ENCODE measurements at regions not wholly inside any gene's neighbourhood (a gene's known extent, or its start where the extent isn't known, plus 50 kb on each side); places are given as distances from the start of the nearest gene placed in this dataset.

GRCh38 chr12:126389220-126389841 lies 1324.1 kb downstream of the AACS start:
- Histone ChIP-seq H3K4ac (replicated peaks; ENCODE audit: insufficient read length, low read depth, low read length) (no peak overlapping the region), H3K27ac (ENCODE audit: low read depth, low read length) (no peak overlapping the region), H3K9me3 (ENCODE audit: insufficient read depth in 2 of 2, low read depth in 1 of 2, low read length in 1 of 2) (no peaks in the 10 kb centered on the region), H2BK20ac (ENCODE audit: low read length) (no peak overlapping the region), H3K27me3 (replicated peaks in 1 of 4; ENCODE audit: control insufficient read depth in 3 of 4, extremely low read depth in 1 of 4, insufficient read depth in 3 of 4, low read length in 3 of 4) (no peaks in the 10 kb centered on the region), H3K36me3 (ENCODE audit: control insufficient read depth in 2 of 4, insufficient read depth in 4 of 4, low read length in 3 of 4) (no peaks in the 10 kb centered on the region), H3K56ac (replicated peaks; ENCODE audit: insufficient read length, low read depth, low read length) (no peak overlapping the region), H2BK15ac (ENCODE audit: low read length) (no peak overlapping the region), H3K9ac (replicated peaks in 1 of 4; ENCODE audit: extremely low read depth in 1 of 4, low read depth in 3 of 4, low read length in 3 of 4) (no peak overlapping the region), H4K8ac (ENCODE audit: extremely low read depth, insufficient read depth, low read length) (no peak overlapping the region), H2AFZ (ENCODE audit: low read length) (no peak overlapping the region), H3K79me2 (ENCODE audit: control insufficient read depth in 1 of 2, insufficient read depth in 2 of 2, low read length in 2 of 2) (no peaks in the 10 kb centered on the region), H3K4me2 (ENCODE audit: insufficient read depth in 1 of 2, low read depth in 2 of 2, low read length in 2 of 2) (no peak overlapping the region), H3K79me1 (ENCODE audit: low read depth, low read length) (no peaks in the 10 kb centered on the region), H3K14ac (ENCODE audit: insufficient read length) (no peak overlapping the region), H4K91ac (replicated peaks; ENCODE audit: insufficient read length, low read length) (no peak overlapping the region), H3K4me3 (ENCODE audit: extremely low read depth in 1 of 4, insufficient read depth in 2 of 4, low read depth in 3 of 4, low read length in 4 of 4) (no peak overlapping the region), H2BK120ac (replicated peaks; ENCODE audit: low read depth, low read length) (no peak overlapping the region), H4K20me1 (replicated peaks in 1 of 2; ENCODE audit: control insufficient read depth in 1 of 2, insufficient read depth in 2 of 2, low read length in 2 of 2) (no peaks in the 10 kb centered on the region), H2BK12ac (ENCODE audit: low read depth, low read length) (no peak overlapping the region), H3K18ac (ENCODE audit: extremely low read depth, low read length) (no peak overlapping the region), H2BK5ac (ENCODE audit: low read depth, low read length) (no peak overlapping the region), H3K23ac (ENCODE audit: insufficient read length) (no peak overlapping the region), H3K4me1 (replicated peaks in 1 of 4; ENCODE audit: control insufficient read depth in 3 of 4, insufficient read depth in 4 of 4, low read length in 3 of 4) (peaks cover 0 to 6% (median 4%) of the 10 kb centered on the region in 4 experiments; a peak in 6 of 7 replicates), H3K23me2 (ENCODE audit: low read depth, low read length) (no peaks in the 10 kb centered on the region), H4K5ac (ENCODE audit: insufficient read length, low read depth, low read length) (no peak overlapping the region), H2AK5ac (ENCODE audit: low read depth, low read length) (no peak overlapping the region)
- CTCF ChIA-PET (ENCODE audit: partially characterized antibody), result interaction anchor here (0.6 to 1.1 kb wide), 2 partner anchors 26 to 1455 kb away, joined by 3 to 4 read pairs; no protein-coding TSS in a partner anchor
- 86% methylated on average over 9 of the region's 9 CpGs; no CpG with 5 or more reads in 1 of the 2 experiments for WGBS, 2 experiments (ENCODE audit: extremely low coverage in 1 of 2, insufficient coverage in 1 of 2, insufficient read length in 1 of 2, insufficient replicate concordance in 2 of 2, low coverage in 1 of 2, low lambda C conversion rate in 2 of 2, missing lambda C conversion rate in 1 of 2)
- POLR2A ChIA-PET (ENCODE audit: partially characterized antibody), result no interaction called here
- FAIRE-seq (no peak), DNase-seq (ENCODE audit: low read depth in 1 of 2, low spot score in 2 of 2) (no peak)
- no peak for TF ChIP-seq RAD21 (IDR thresholded peaks at IDR 0.05 in 1 of 2, conservative IDR thresholded peaks at IDR 0.05 in 1 of 2; ENCODE audit: low read depth in 2 of 2, low read length in 2 of 2)
- no peak for TF ChIP-seq USF2 (IDR thresholded peaks at IDR 0.05; ENCODE audit: low read length)
- no peak for TF ChIP-seq KDM4A (IDR thresholded peaks at IDR 0.05; ENCODE audit: low read depth, low read length, severe bottlenecking)
- no peak for TF ChIP-seq CBX8 (IDR thresholded peaks at IDR 0.05; ENCODE audit: borderline replicate concordance, low read depth, low read length)
- TF ChIP-seq SAP30 (IDR thresholded peaks at IDR 0.05; ENCODE audit: insufficient read depth, insufficient replicate concordance, low read length), result no peak
- no peak for TF ChIP-seq CEBPB (IDR thresholded peaks at IDR 0.05; ENCODE audit: low read depth, low read length)
- TF ChIP-seq CHD2 (IDR thresholded peaks at IDR 0.05; ENCODE audit: low read length), result no peak
- TF ChIP-seq SIN3A (conservative IDR thresholded peaks at IDR 0.05 in 1 of 2, IDR thresholded peaks at IDR 0.05 in 1 of 2; ENCODE audit: low read depth in 1 of 2, low read length in 2 of 2), result no peak
- no peak for TF ChIP-seq RFX5 (IDR thresholded peaks at IDR 0.05; ENCODE audit: borderline replicate concordance, low read depth, low read length)
- no peak for TF ChIP-seq PHF8 (conservative IDR thresholded peaks at IDR 0.05; ENCODE audit: low read depth, low read length)
- TF ChIP-seq BCL11A (IDR thresholded peaks at IDR 0.05; ENCODE audit: low read depth in 2 of 2, low read length in 2 of 2), result no peak
